KMS-11 (cell line): ENCODE measurements at regions not wholly inside any gene's neighbourhood (a gene's known extent, or its start where the extent isn't known, plus 50 kb on each side); places are given as distances from the start of the nearest gene placed in this dataset.

Experiments
- H2AFZ ChIP-seq: fragments of 200-600 bp; sonication (generic); 2 replicates; pipeline ENCODE4 v1.6.1; 2016; ENCODE audit warnings: antibody characterized with exemption, mixed run types, low read depth
- H3K27ac ChIP-seq: fragments of 200-600 bp; sonication (generic); 2 replicates; pipeline ENCODE4 v1.6.1; 2016; ENCODE audit warnings: mild to moderate bottlenecking, mixed run types
- H3K27me3 ChIP-seq: fragments of 200-600 bp; sonication (generic); 2 replicates; pipeline ENCODE4 v1.6.1; 2017; ENCODE audit warnings: mild to moderate bottlenecking, low read depth, mixed run types, moderate library complexity; ENCODE audit not compliant: insufficient read depth
- H3K36me3 ChIP-seq: fragments of 200-600 bp; sonication (generic); 2 replicates; pipeline ENCODE4 v1.6.1; 2017; ENCODE audit warnings: mild to moderate bottlenecking, mixed run types; ENCODE audit not compliant: insufficient read depth
- H3K4me1 ChIP-seq: fragments of 200-600 bp; sonication (generic); 2 replicates; pipeline ENCODE4 v1.6.1; 2016; ENCODE audit warnings: mild to moderate bottlenecking, low read depth, mixed run types; ENCODE audit not compliant: poor library complexity, severe bottlenecking
- H3K4me2 ChIP-seq: fragments of 200-600 bp; sonication (generic); 2 replicates; pipeline ENCODE4 v1.7.0; 2016; ENCODE audit warnings: mild to moderate bottlenecking, mixed run types
- H3K4me3 ChIP-seq: fragments of 200-600 bp; sonication (generic); IDR thresholded peaks from 2 replicates; pipeline ENCODE4 v1.6.1; 2017; ENCODE audit warnings: low read depth, low read length, mixed read lengths; ENCODE audit not compliant: insufficient read depth
- H3K79me2 ChIP-seq: fragments of 200-600 bp; sonication (generic); 2 replicates; pipeline ENCODE4 v1.6.1; 2016; ENCODE audit warnings: low read depth, mixed run types; ENCODE audit not compliant: insufficient read depth
- H3K9ac ChIP-seq: fragments of 200-600 bp; sonication (generic); 2 replicates; pipeline ENCODE4 v1.6.1; 2016; ENCODE audit warnings: mild to moderate bottlenecking, mixed run types
- H4K20me1 ChIP-seq: fragments of 200-600 bp; sonication (generic); 2 replicates; pipeline ENCODE4 v1.6.1; 2016; ENCODE audit warnings: mild to moderate bottlenecking, mixed run types; ENCODE audit not compliant: insufficient read depth
- TF ChIP-seq, protein P1 (sequence below): fragments of 200-600 bp; sonication (generic); conservative IDR thresholded peaks from 2 replicates; pipeline ENCODE4 v1.6.1; 2017; ENCODE audit warnings: low read depth, mild to moderate bottlenecking, antibody characterized with exemption, low read length, moderate library complexity, mixed read lengths

DNA sequence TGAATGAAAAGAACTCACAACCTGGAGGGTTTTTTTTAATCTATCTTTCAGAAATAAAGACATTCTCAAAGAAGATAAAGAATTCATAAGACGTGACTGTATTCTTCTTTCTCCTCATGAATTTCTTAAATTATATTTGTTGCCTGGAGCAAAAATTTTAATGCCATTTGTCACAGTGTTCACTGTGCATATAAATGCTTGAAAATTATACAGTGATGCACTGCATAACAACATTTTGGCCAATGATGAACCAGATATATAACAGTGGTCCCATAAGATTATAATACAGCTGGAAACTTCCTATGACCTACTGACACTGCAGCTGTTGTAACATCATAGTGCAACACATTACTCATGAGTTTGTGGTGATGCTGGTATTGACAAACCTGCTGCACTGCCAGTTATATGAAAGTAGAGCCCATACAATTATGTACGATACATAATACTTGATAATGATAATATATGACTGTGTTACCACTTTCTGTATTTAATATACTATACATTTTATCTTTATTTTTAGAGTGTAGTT is 67.3 kb downstream of the P2RY1 start:
- Histone ChIP-seq H3K79me2 (no peaks in the 10 kb centered on the region), H3K36me3 (no peaks in the 10 kb centered on the region), H2AFZ (no peak overlapping the region), H3K27me3 (no peaks in the 10 kb centered on the region), H3K4me2 (no peak overlapping the region), H3K9ac (no peak overlapping the region), H3K4me1 (no peaks in the 10 kb centered on the region), H3K4me3 (no peak overlapping the region), H3K27ac (no peak overlapping the region), H4K20me1 (no peaks in the 10 kb centered on the region)
- TF ChIP-seq, protein P1, sequence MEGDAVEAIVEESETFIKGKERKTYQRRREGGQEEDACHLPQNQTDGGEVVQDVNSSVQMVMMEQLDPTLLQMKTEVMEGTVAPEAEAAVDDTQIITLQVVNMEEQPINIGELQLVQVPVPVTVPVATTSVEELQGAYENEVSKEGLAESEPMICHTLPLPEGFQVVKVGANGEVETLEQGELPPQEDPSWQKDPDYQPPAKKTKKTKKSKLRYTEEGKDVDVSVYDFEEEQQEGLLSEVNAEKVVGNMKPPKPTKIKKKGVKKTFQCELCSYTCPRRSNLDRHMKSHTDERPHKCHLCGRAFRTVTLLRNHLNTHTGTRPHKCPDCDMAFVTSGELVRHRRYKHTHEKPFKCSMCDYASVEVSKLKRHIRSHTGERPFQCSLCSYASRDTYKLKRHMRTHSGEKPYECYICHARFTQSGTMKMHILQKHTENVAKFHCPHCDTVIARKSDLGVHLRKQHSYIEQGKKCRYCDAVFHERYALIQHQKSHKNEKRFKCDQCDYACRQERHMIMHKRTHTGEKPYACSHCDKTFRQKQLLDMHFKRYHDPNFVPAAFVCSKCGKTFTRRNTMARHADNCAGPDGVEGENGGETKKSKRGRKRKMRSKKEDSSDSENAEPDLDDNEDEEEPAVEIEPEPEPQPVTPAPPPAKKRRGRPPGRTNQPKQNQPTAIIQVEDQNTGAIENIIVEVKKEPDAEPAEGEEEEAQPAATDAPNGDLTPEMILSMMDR, result no peak

- no peaks in the 10 kb centered on the region for H3K36me3 ChIP-seq
- no peak overlapping the region for H3K4me3 ChIP-seq
- H3K4me2 ChIP-seq, result no peak overlapping the region
- H4K20me1 ChIP-seq, result no peaks in the 10 kb centered on the region
- no peaks in the 10 kb centered on the region for H3K27me3 ChIP-seq
- no peak overlapping the region for H3K9ac ChIP-seq
- no peak overlapping the region for H2AFZ ChIP-seq
- H3K27ac ChIP-seq, result no peak overlapping the region
- H3K79me2 ChIP-seq, result no peaks in the 10 kb centered on the region
- no peaks in the 10 kb centered on the region for H3K4me1 ChIP-seq
- TF ChIP-seq, protein P1, result no peak
These were observed 70.7 kb downstream of the P2RY1 start for GRCh38 chr3:152905631-152906030.

DNA sequence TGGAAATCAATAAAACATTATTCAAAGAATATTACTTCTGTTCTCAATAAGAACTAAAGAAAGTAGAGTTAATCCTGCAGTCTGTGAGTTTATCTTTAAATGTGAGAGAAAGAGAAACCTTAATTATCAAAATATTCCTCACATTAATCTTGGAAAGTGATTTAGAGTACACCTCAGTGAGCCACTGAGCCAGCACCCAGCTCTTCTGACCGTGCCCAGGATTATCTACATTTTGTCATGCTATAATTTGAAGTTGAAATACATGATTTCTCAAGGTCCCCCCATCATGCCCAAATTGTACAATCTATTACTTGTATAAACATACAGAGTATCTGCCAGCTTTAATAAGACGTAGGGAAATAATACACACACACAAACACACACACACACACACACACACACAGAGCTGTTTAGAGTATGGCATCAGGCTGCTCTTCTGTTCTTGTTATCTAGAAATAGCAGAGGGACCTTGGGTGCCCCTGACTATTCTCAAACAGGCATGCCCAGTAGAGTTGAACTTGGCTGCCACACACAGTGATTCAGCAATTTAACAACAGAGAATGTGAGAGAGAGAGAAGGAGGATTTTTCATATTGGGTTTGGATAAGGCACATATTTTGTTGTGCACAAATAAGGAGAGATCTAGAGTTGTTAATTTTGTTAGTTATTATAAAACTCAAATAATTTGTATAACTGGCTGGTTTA is 74.4 kb downstream of the P2RY1 start:
- no peak overlapping the region for H3K4me3 ChIP-seq
- no peak overlapping the region for H3K27ac ChIP-seq
- no peaks in the 10 kb centered on the region for H3K27me3 ChIP-seq
- TF ChIP-seq, protein P1, result no peak
- peak overlapping the region; percentile 9; the same call in 1 of the 2 replicates for H2AFZ ChIP-seq
- no peaks in the 10 kb centered on the region for H3K4me1 ChIP-seq
- H3K36me3 ChIP-seq, result no peaks in the 10 kb centered on the region
- no peak overlapping the region for H3K9ac ChIP-seq
- H3K79me2 ChIP-seq, result no peaks in the 10 kb centered on the region
- no peaks in the 10 kb centered on the region for H4K20me1 ChIP-seq
- H3K4me2 ChIP-seq, result no peak overlapping the region

DNA sequence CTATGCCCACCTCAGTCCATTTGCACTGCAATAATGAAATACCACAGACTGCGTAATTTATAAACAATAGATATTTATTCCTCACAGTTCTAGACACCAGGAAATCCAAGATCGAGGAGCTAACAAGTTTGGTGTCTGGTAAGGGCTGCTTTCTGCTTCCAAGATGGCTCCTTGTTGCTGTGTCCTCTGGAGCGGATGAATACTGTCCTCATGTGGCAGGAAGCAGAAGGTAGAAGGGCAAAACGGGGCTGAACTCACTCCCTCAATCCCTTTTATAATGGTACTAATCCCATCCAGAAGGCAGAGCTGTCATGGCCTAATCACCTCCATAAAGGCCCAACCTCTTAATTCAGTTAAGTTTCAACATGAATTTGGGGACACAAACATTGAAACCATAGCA is 75.3 kb downstream of the P2RY1 start:
- Histone ChIP-seq H3K27ac (no peak overlapping the region), H3K9ac (no peak overlapping the region), H3K36me3 (no peaks in the 10 kb centered on the region), H3K27me3 (no peaks in the 10 kb centered on the region), H3K79me2 (no peaks in the 10 kb centered on the region), H3K4me1 (no peaks in the 10 kb centered on the region), H3K4me2 (no peak overlapping the region), H4K20me1 (no peaks in the 10 kb centered on the region), H3K4me3 (no peak overlapping the region), H2AFZ (no peak overlapping the region)
- TF ChIP-seq, protein P1, result no peak
